Mesendoderm (in vitro differentiated cells): ENCODE measurements at regions not wholly inside any gene's neighbourhood (a gene's known extent, or its start where the extent isn't known, plus 50 kb on each side); places are given as distances from the start of the nearest gene placed in this dataset.
A peak's percentile ranks its signal among the peaks of the same experiment; 100 is the strongest.

ENCODE experiments used
- DNase-seq: peaks from one replicate; pipeline ENCODE4 v3.0.0; 2013
- H2AK5ac ChIP-seq: 2 replicates; pipeline ENCODE4 v1.6.1; 2013; ENCODE audit warnings: low read length, inconsistent platforms
- H2BK120ac ChIP-seq: 2 replicates; pipeline ENCODE4 v1.6.1; 2013; ENCODE audit warnings: low read depth, mild to moderate bottlenecking, low read length, moderate library complexity, mixed read lengths
- H2BK15ac ChIP-seq: replicated peaks from 2 replicates; pipeline ENCODE4 v1.6.1; 2013; ENCODE audit warnings: low read depth, mild to moderate bottlenecking, moderate library complexity
- H2BK5ac ChIP-seq: 2 replicates; pipeline ENCODE4 v1.6.1; 2013; ENCODE audit warnings: low read length, inconsistent platforms
- H3K18ac ChIP-seq: 2 replicates; pipeline ENCODE4 v1.6.1; 2013; ENCODE audit warnings: mild to moderate bottlenecking, low read length, mixed read lengths
- H3K23ac ChIP-seq: one replicate; pipeline ENCODE4 v1.6.1; 2013; ENCODE audit warnings: low read length
- H3K27ac ChIP-seq: 2 replicates; pipeline ENCODE4 v1.5.1; 2013; ENCODE audit warnings: low read depth, mild to moderate bottlenecking, inconsistent platforms, low read length, moderate library complexity
- H3K27me3 ChIP-seq: 2 replicates; pipeline ENCODE4 v1.6.1; 2013; ENCODE audit warnings: low read length, control low read depth, mild to moderate bottlenecking, inconsistent platforms; ENCODE audit not compliant: insufficient read depth, poor library complexity
- H3K36me3 ChIP-seq: 2 replicates; pipeline ENCODE4 v1.6.1; 2013; ENCODE audit warnings: low read length, inconsistent platforms; ENCODE audit not compliant: control insufficient read depth, insufficient read depth
- H3K4ac ChIP-seq: one replicate; pipeline ENCODE4 v1.6.1; 2013; ENCODE audit warnings: low read depth, mild to moderate bottlenecking, low read length, moderate library complexity
- H3K4me1 ChIP-seq: 2 replicates; pipeline ENCODE4 v1.6.1; 2013; ENCODE audit warnings: low read depth, low read length, inconsistent platforms; ENCODE audit not compliant: control insufficient read depth
- H3K4me2 ChIP-seq: 2 replicates; pipeline ENCODE4 v1.6.1; 2013; ENCODE audit warnings: low read length
- H3K4me3 ChIP-seq: 2 replicates; pipeline ENCODE4 v1.5.1; 2013; ENCODE audit warnings: mild to moderate bottlenecking, low read length
- H3K56ac ChIP-seq: one replicate; pipeline ENCODE4 v1.6.1; 2013; ENCODE audit warnings: low read length
- H3K79me1 ChIP-seq: 2 replicates; pipeline ENCODE4 v1.6.1; 2013; ENCODE audit warnings: low read length, inconsistent platforms
- H3K79me2 ChIP-seq: 2 replicates; pipeline ENCODE4 v1.6.1; 2013; ENCODE audit warnings: mild to moderate bottlenecking, low read length; ENCODE audit not compliant: control insufficient read depth, insufficient read depth
- H3K9ac ChIP-seq: 2 replicates; pipeline ENCODE4 v1.6.1; 2013; ENCODE audit warnings: low read length, inconsistent platforms
- H4K5ac ChIP-seq: one replicate; pipeline ENCODE4 v1.6.1; 2013; ENCODE audit warnings: low read length
- H4K8ac ChIP-seq: one replicate; pipeline ENCODE4 v1.6.1; 2013; ENCODE audit warnings: low read depth, mild to moderate bottlenecking, control low read depth, low read length, moderate library complexity
- WGBS: extraction: QIAGEN DNeasy Blood & Tissue Kit; methylation state at CpG from one replicate; pipeline ENCODE4 v1.1.7; 2013; ENCODE audit warnings: low lambda C conversion rate, missing lambda C conversion rate; ENCODE audit not compliant: insufficient coverage; ENCODE audit errors: extremely low coverage; 5-methylcytosine and 5-hydroxymethylcytosine counted together

GRCh38 chr10:90318659-90319058 is 539.2 kb downstream of the HTR7 start:
- no peak overlapping the region for H3K27ac ChIP-seq
- H2BK120ac ChIP-seq, result no peak overlapping the region
- WGBS, result no CpG with 5 or more reads among the region's 2 CpGs
- no peaks in the 10 kb centered on the region for H3K27me3 ChIP-seq
- H2BK15ac ChIP-seq, result no peak overlapping the region
- H3K79me1 ChIP-seq, result no peaks in the 10 kb centered on the region
- no peak for DNase-seq
- no peaks in the 10 kb centered on the region for H3K79me2 ChIP-seq
- H2BK5ac ChIP-seq, result no peak overlapping the region
- no peak overlapping the region for H4K8ac ChIP-seq
- no peak overlapping the region for H2AK5ac ChIP-seq
- H3K18ac ChIP-seq, result no peak overlapping the region
- no peaks in the 10 kb centered on the region for H3K36me3 ChIP-seq
- H3K9ac ChIP-seq, result no peak overlapping the region
- no peak overlapping the region for H3K4me2 ChIP-seq
- H3K4me1 ChIP-seq, result peaks cover 3% of the 10 kb centered on the region
- no peak overlapping the region for H3K56ac ChIP-seq
- H3K4me3 ChIP-seq, result no peak overlapping the region
- no peak overlapping the region for H3K4ac ChIP-seq
- H3K23ac ChIP-seq, result no peak overlapping the region
- no peak overlapping the region for H4K5ac ChIP-seq

- Histone ChIP-seq H3K79me1 (no peaks in the 10 kb centered on the region), H3K4me2 (no peak overlapping the region), H3K27me3 (no peaks in the 10 kb centered on the region), H2BK15ac (no peak overlapping the region), H3K79me2 (no peaks in the 10 kb centered on the region), H2AK5ac (no peak overlapping the region), H2BK120ac (no peak overlapping the region), H3K18ac (no peak overlapping the region), H4K8ac (no peak overlapping the region), H3K4me3 (no peak overlapping the region), H2BK5ac (no peak overlapping the region), H4K5ac (no peak overlapping the region), H3K4ac (no peak overlapping the region), H3K9ac (no peak overlapping the region), H3K36me3 (no peaks in the 10 kb centered on the region), H3K56ac (no peak overlapping the region), H3K4me1 (peaks cover 3% of the 10 kb centered on the region), H3K23ac (no peak overlapping the region), H3K27ac (peak overlapping the region; percentile 18)
- no CpG with 5 or more reads among the region's 5 CpGs for WGBS
- peak; percentile 94 for DNase-seq
Measured at GRCh38 chr10:90319188-90319914, 538.5 kb downstream of the HTR7 start.

GRCh38 chr10:90321132-90321816 is 536.6 kb downstream of the HTR7 start:
- H3K4me1 ChIP-seq, result peaks cover 3% of the 10 kb centered on the region
- H3K4ac ChIP-seq, result no peak overlapping the region
- no peak overlapping the region for H2BK15ac ChIP-seq
- H4K5ac ChIP-seq, result no peak overlapping the region
- no peaks in the 10 kb centered on the region for H3K27me3 ChIP-seq
- no peak overlapping the region for H2BK120ac ChIP-seq
- no peaks in the 10 kb centered on the region for H3K79me2 ChIP-seq
- no peak overlapping the region for H3K18ac ChIP-seq
- H3K4me2 ChIP-seq, result no peak overlapping the region
- no peaks in the 10 kb centered on the region for H3K36me3 ChIP-seq
- no peak overlapping the region for H3K23ac ChIP-seq
- H3K9ac ChIP-seq, result no peak overlapping the region
- no peak overlapping the region for H3K4me3 ChIP-seq
- no CpG with 5 or more reads among the region's 3 CpGs for WGBS
- no peak overlapping the region for H3K27ac ChIP-seq
- no peak for DNase-seq
- H2AK5ac ChIP-seq, result no peak overlapping the region
- no peaks in the 10 kb centered on the region for H3K79me1 ChIP-seq
- no peak overlapping the region for H2BK5ac ChIP-seq
- H3K56ac ChIP-seq, result no peak overlapping the region
- H4K8ac ChIP-seq, result no peak overlapping the region

- no peak overlapping the region for H3K4me2 ChIP-seq
- no peak overlapping the region for H3K56ac ChIP-seq
- H3K27me3 ChIP-seq, result no peaks in the 10 kb centered on the region
- H2BK5ac ChIP-seq, result no peak overlapping the region
- H4K5ac ChIP-seq, result no peak overlapping the region
- no peak for DNase-seq
- H4K8ac ChIP-seq, result no peak overlapping the region
- H2AK5ac ChIP-seq, result no peak overlapping the region
- no peaks in the 10 kb centered on the region for H3K4me1 ChIP-seq
- no peaks in the 10 kb centered on the region for H3K79me1 ChIP-seq
- H3K23ac ChIP-seq, result no peak overlapping the region
- H3K36me3 ChIP-seq, result no peaks in the 10 kb centered on the region
- WGBS, result no CpG with 5 or more reads among the region's 2 CpGs
- H3K4me3 ChIP-seq, result no peak overlapping the region
- H3K9ac ChIP-seq, result no peak overlapping the region
- no peak overlapping the region for H3K4ac ChIP-seq
- no peaks in the 10 kb centered on the region for H3K79me2 ChIP-seq
- no peak overlapping the region for H2BK120ac ChIP-seq
- H3K18ac ChIP-seq, result no peak overlapping the region
- no peak overlapping the region for H3K27ac ChIP-seq
- no peak overlapping the region for H2BK15ac ChIP-seq
Measured at GRCh38 chr10:90326498-90327267, 531.2 kb downstream of the HTR7 start.

GRCh38 chr10:90327611-90328010 is 530.2 kb downstream of the HTR7 start:
- H3K23ac ChIP-seq, result no peak overlapping the region
- no peak overlapping the region for H2BK15ac ChIP-seq
- H3K4me1 ChIP-seq, result no peaks in the 10 kb centered on the region
- DNase-seq, result no peak
- no peak overlapping the region for H4K8ac ChIP-seq
- H3K4me2 ChIP-seq, result no peak overlapping the region
- no peak overlapping the region for H3K4ac ChIP-seq
- no peak overlapping the region for H2AK5ac ChIP-seq
- no peak overlapping the region for H3K4me3 ChIP-seq
- H3K27ac ChIP-seq, result no peak overlapping the region
- no peaks in the 10 kb centered on the region for H3K79me1 ChIP-seq
- no peaks in the 10 kb centered on the region for H3K79me2 ChIP-seq
- H4K5ac ChIP-seq, result no peak overlapping the region
- H2BK5ac ChIP-seq, result no peak overlapping the region
- H3K27me3 ChIP-seq, result no peaks in the 10 kb centered on the region
- H3K56ac ChIP-seq, result no peak overlapping the region
- no CpG with 5 or more reads among the region's 4 CpGs for WGBS
- H3K18ac ChIP-seq, result no peak overlapping the region
- H2BK120ac ChIP-seq, result no peak overlapping the region
- H3K36me3 ChIP-seq, result no peaks in the 10 kb centered on the region
- no peak overlapping the region for H3K9ac ChIP-seq
